IPS-20b (cell line): ENCODE measurements at regions not wholly inside any gene's neighbourhood (a gene's known extent, or its start where the extent isn't known, plus 50 kb on each side); places are given as distances from the start of the nearest gene placed in this dataset.
"Not testable (repeated sequence)": the region's sequence is repeated elsewhere in the genome, so short reads cannot be mapped to it uniquely, and the experiment has no call there.

ENCODE experiments used
- H3K27ac ChIP-seq: one replicate; pipeline ENCODE4 v1.5.1; 2013; ENCODE audit warnings: low read length
- H3K27me3 ChIP-seq: 2 replicates; pipeline ENCODE4 v1.6.1; 2013; ENCODE audit warnings: mild to moderate bottlenecking, low read length, inconsistent platforms; ENCODE audit not compliant: insufficient read depth
- H3K36me3 ChIP-seq: 2 replicates; pipeline ENCODE4 v1.6.1; 2013; ENCODE audit warnings: low read depth, mild to moderate bottlenecking, inconsistent platforms, low read length, moderate library complexity; ENCODE audit not compliant: insufficient read depth
- H3K4me1 ChIP-seq: 2 replicates; pipeline ENCODE4 v1.6.1; 2013; ENCODE audit warnings: mild to moderate bottlenecking, control low read depth, inconsistent platforms, low read length, moderate library complexity; ENCODE audit not compliant: insufficient read depth
- H3K4me3 ChIP-seq: 2 replicates; pipeline ENCODE4 v1.5.1; 2013; ENCODE audit warnings: mild to moderate bottlenecking, low read length, inconsistent platforms
- H3K9ac ChIP-seq: 2 replicates; pipeline ENCODE4 v1.6.1; 2013; ENCODE audit warnings: low read depth, mild to moderate bottlenecking, inconsistent platforms, low read length, moderate library complexity
- H3K9me3 ChIP-seq: 2 replicates; pipeline ENCODE4 v1.6.1; 2013; ENCODE audit warnings: mild to moderate bottlenecking, low read depth, low read length, inconsistent platforms; ENCODE audit not compliant: insufficient read depth

- not testable (repeated sequence) for H3K4me3 ChIP-seq, H3K9me3 ChIP-seq, H3K27me3 ChIP-seq, H3K4me1 ChIP-seq, H3K27ac ChIP-seq, H3K9ac ChIP-seq, H3K36me3 ChIP-seq
These were observed 108.1 kb downstream of the PROX1 start for GRCh38 chr1:214095896-214096295.

GRCh38 chr1:214101246-214101645 is 113.5 kb downstream of the PROX1 start:
- H3K9ac ChIP-seq: no peak overlapping the region
- peaks cover 8% of the 10 kb centered on the region; the same call in 1 of the 2 replicates for H3K9me3 ChIP-seq
- 0 out of 2 replicates have a peak, but pooled peaks cover 2% of the 10 kb centered on the region for H3K4me1 ChIP-seq
- H3K4me3 ChIP-seq: no peak overlapping the region
- no peak overlapping the region for H3K27ac ChIP-seq
- H3K27me3 ChIP-seq: no peaks in the 10 kb centered on the region
- H3K36me3 ChIP-seq: no peaks in the 10 kb centered on the region

DNA sequence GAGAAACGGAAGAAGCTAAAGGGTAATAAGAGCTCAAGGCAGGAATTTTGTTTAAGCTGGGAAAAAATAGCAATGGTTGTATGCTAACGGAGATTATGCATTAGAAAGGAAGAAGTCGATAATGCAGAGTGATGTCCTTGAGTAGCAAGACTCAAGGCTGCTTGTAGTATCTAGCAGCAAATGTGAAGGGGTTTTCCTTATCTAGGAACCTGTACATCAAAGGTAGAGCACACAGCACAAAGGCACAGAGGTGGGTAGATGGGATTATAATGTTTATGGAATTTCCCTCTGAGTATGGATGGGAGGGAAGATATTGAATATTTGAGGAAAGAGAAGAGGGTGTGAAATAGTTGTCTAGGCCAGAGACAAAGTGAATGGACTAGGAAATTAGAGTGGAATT is 114.1 kb downstream of the PROX1 start:
- Histone ChIP-seq H3K9ac (no peak overlapping the region), H3K27ac (no peak overlapping the region), H3K4me3 (no peak overlapping the region), H3K27me3 (no peaks in the 10 kb centered on the region), H3K4me1 (peaks cover 4% of the 10 kb centered on the region; the same call in 1 of the 2 replicates), H3K9me3 (peaks cover 8% of the 10 kb centered on the region; the same call in 1 of the 2 replicates), H3K36me3 (no peaks in the 10 kb centered on the region)

DNA sequence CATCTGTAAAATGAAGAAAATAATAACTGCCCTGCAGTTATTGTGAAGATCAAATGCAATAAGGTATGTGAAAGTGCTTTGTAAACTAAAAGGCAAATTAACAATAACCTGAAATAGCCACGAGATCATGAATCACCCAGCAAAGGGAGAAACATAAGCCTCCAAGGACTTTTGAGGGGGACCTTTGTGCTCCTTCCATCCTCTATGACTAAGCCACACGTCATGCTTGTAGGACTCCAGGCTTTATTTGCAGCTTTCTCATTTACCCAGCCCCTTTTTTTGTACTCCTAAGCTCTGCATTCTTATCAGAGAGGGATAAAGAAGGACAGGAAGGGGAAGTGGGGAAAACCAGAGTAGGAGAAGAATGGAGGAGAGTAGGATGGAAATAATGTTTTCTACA is 115.1 kb downstream of the PROX1 start:
- peaks cover 4% of the 10 kb centered on the region; the same call in 1 of the 2 replicates for H3K4me1 ChIP-seq
- no peaks in the 10 kb centered on the region for H3K27me3 ChIP-seq
- H3K9me3 ChIP-seq: peaks cover 8% of the 10 kb centered on the region; the same call in 1 of the 2 replicates
- H3K4me3 ChIP-seq: no peak overlapping the region
- H3K27ac ChIP-seq: no peak overlapping the region
- H3K9ac ChIP-seq: no peak overlapping the region
- H3K36me3 ChIP-seq: no peaks in the 10 kb centered on the region

DNA sequence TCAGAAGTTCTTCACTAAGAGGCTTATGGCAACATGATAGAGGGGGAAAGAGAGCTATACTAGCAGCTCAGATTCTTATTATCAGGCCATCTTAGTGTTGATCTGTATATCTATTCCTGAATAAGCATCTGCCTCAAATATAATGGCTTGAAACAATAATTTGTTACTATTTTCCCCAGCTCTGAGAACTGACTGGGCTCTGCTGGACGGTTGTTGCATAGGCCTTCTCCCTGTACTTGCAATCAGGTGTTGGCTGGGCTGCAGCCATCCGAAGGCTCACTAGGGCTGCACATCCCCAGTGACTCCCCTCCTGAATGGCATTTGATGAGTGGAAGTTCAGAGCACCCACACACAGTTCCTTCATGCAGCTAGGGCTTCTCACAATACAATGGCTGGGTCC is 116.0 kb downstream of the PROX1 start:
- peaks cover 4% of the 10 kb centered on the region; the same call in 1 of the 2 replicates for H3K4me1 ChIP-seq
- peaks cover 8% of the 10 kb centered on the region; the same call in 1 of the 2 replicates for H3K9me3 ChIP-seq
- no peak overlapping the region for H3K27ac ChIP-seq
- H3K4me3 ChIP-seq: no peak overlapping the region
- no peak overlapping the region for H3K9ac ChIP-seq
- no peaks in the 10 kb centered on the region for H3K36me3 ChIP-seq
- no peaks in the 10 kb centered on the region for H3K27me3 ChIP-seq

- Histone ChIP-seq H3K36me3 (no peaks in the 10 kb centered on the region), H3K27ac (no peak overlapping the region), H3K4me3 (no peak overlapping the region), H3K9me3 (peaks cover 8% of the 10 kb centered on the region; the same call in 1 of the 2 replicates), H3K27me3 (no peaks in the 10 kb centered on the region), H3K4me1 (peaks cover 4% of the 10 kb centered on the region; the same call in 1 of the 2 replicates), H3K9ac (no peak overlapping the region)
These were observed 118.6 kb downstream of the PROX1 start for GRCh38 chr1:214106375-214106774.

DNA sequence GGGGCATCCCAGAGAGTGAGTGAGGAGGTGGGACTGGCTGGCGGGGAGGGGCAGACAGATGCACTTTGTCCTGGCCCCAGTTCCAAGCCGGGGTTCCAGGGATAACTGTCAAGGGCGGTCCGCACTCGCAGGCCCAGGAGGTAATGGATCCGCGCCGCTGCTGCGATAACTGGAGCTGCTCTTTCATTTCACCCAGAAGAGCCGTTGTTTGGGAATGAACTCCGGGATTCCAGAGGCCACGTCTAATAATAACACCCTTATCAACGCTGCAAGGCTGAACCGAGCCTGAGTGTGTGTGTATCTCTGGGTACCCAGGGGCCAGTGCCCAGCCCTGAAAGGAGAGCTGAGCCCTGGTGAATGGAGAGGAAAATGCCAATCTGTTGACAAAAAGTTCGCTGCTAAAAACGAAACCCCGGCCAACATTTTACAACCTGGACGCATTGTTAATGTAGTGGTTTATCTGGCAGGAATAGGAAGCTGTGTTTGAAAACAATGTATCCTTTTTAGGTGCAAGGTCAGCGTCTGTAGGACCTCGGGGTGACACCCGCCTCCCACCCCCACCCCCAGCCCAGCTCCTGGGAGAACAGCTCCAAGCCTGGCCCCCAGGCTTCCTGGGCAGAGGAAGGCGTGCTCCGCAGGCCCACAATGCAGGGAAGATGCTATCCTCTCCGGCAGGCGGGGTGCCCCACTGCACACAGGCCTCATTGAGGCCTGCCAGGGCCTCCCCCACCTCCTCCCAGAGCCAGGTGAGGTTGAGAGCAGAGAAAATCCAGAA is 119.7 kb downstream of the PROX1 start:
- H3K4me1 ChIP-seq: peaks cover 4% of the 10 kb centered on the region; the same call in 1 of the 2 replicates
- H3K9me3 ChIP-seq: peaks cover 8% of the 10 kb centered on the region; the same call in 1 of the 2 replicates
- no peaks in the 10 kb centered on the region for H3K27me3 ChIP-seq
- H3K27ac ChIP-seq: no peak overlapping the region
- H3K36me3 ChIP-seq: no peaks in the 10 kb centered on the region
- H3K4me3 ChIP-seq: no peak overlapping the region
- no peak overlapping the region for H3K9ac ChIP-seq

DNA sequence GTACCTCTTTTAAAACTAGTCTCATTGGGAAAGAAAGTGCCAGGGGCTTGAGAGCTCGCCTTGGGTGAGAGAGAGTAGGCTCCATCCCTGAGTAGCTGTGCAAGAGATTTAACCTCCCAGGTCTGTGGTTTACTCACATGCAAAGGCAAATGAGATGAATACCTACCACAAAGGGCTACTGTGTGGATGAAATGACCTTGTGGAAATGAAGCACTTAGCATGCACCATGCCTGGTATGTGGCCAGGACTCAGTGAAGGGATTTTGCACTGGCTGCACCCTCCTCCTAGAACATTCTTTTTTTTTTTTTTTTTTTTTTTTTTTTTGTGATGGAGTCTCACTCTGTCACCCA is 120.3 kb downstream of the PROX1 start:
- peaks cover 8% of the 10 kb centered on the region; the same call in 1 of the 2 replicates for H3K9me3 ChIP-seq
- H3K4me3 ChIP-seq: no peak overlapping the region
- H3K4me1 ChIP-seq: peaks cover 4% of the 10 kb centered on the region; the same call in 1 of the 2 replicates
- H3K36me3 ChIP-seq: no peaks in the 10 kb centered on the region
- H3K9ac ChIP-seq: no peak overlapping the region
- H3K27me3 ChIP-seq: no peaks in the 10 kb centered on the region
- no peak overlapping the region for H3K27ac ChIP-seq

- Histone ChIP-seq H3K36me3 (no peaks in the 10 kb centered on the region), H3K4me1 (no peaks in the 10 kb centered on the region; the same call in 1 of the 2 replicates), H3K4me3 (no peak overlapping the region), H3K9me3 (no peaks in the 10 kb centered on the region), H3K27me3 (no peaks in the 10 kb centered on the region), H3K9ac (no peak overlapping the region), H3K27ac (no peak overlapping the region)
These were observed 124.0 kb downstream of the PROX1 start for GRCh38 chr1:214111796-214112195.

DNA sequence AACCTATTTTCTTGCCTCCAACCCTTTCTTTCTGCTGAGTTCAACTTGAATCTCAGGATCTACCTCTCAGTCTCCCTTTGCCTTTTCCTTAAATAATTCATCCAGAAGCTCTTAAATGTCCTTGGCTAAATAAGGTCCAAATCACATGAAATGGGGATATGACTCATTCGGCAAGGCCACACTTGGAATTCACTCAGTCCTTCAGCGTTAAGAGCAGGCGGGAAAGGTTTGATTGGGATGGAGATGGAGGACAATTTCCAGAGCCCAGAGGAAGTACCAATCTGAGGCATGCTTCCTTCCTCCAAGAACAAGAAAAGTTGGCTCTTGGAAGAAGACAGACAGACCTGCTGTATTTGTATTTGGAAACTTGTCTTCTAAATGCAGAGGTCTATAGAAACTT is 128.5 kb downstream of the PROX1 start:
- H3K9ac ChIP-seq: no peak overlapping the region
- H3K9me3 ChIP-seq: 0 out of 2 replicates have a peak, but pooled peaks cover 7% of the 10 kb centered on the region
- H3K4me3 ChIP-seq: no peak overlapping the region
- no peaks in the 10 kb centered on the region for H3K27me3 ChIP-seq
- H3K36me3 ChIP-seq: no peaks in the 10 kb centered on the region
- no peak overlapping the region for H3K27ac ChIP-seq
- no peaks in the 10 kb centered on the region for H3K4me1 ChIP-seq

- Histone ChIP-seq H3K4me3 (no peak overlapping the region), H3K27ac (no peak overlapping the region), H3K9ac (no peak overlapping the region), H3K9me3 (0 out of 2 replicates have a peak, but pooled peaks cover 7% of the 10 kb centered on the region), H3K36me3 (no peaks in the 10 kb centered on the region), H3K27me3 (peaks cover 9% of the 10 kb centered on the region; the same call in 1 of the 2 replicates), H3K4me1 (no peaks in the 10 kb centered on the region)
These were observed 130.0 kb downstream of the PROX1 start for GRCh38 chr1:214117780-214118179.

DNA sequence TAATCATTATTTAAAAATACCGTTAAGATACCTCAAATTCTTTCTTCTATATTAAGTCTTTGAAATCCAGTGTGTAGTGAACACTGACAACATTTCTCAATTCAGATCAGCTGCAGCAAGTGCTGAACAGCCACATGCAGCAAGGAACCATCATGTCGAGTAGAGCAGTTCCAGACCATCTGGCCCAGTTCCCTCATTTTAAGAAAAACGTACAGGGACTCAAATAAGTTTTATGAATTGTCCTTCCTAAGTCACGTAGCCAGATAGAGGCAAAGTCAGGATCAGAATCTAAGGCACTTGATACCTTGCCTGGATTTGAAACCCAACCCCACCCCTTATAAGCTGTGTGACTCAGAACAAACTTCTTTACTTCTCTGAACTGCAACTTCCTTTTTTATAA is 132.4 kb downstream of the PROX1 start:
- Histone ChIP-seq H3K9me3 (0 out of 2 replicates have a peak, but pooled peaks cover 7% of the 10 kb centered on the region), H3K4me3 (no peak overlapping the region), H3K36me3 (no peaks in the 10 kb centered on the region)

More for the DNA sequence above, 132.4 kb downstream of the PROX1 start:
- Histone ChIP-seq H3K4me1 (no peaks in the 10 kb centered on the region), H3K27me3 (peaks cover 9% of the 10 kb centered on the region; the same call in 1 of the 2 replicates), H3K9ac (no peak overlapping the region), H3K27ac (no peak overlapping the region)
